ENCODE measurements at regions not wholly inside any gene's neighbourhood (a gene's known extent, or its start where the extent isn't known, plus 50 kb on each side); places are given as distances from the start of the nearest gene placed in this dataset.

GRCh38 chr18:57866355-57866754, 63.2 kb upstream of the ATP8B1 start:
- H3K4me2 ChIP-seq: no peak overlapping the region
- no peak overlapping the region for H2AFZ ChIP-seq

More at GRCh38 chr18:57866355-57866754, 63.2 kb upstream of the ATP8B1 start:
- H3K27me3 Mint-ChIP-seq (ENCODE audit: insufficient read depth, low read depth, poor library complexity): no peaks in the 10 kb centered on the region
- H3K27ac Mint-ChIP-seq: no peak overlapping the region
- no peaks in the 10 kb centered on the region for H3K4me1 Mint-ChIP-seq
- DNase-seq (ENCODE audit: low spot score): no peak
- no peak overlapping the region for H3K4me3 ChIP-seq
- no peak for ATAC-seq
- H3K36me3 Mint-ChIP-seq (ENCODE audit: low read depth): no peaks in the 10 kb centered on the region; the same call in 1 of the 3 replicates
- no peaks in the 10 kb centered on the region for H3K9me2 ChIP-seq (ENCODE audit: insufficient read depth)
- H3F3A ChIP-seq (replicated peaks; ENCODE audit: low read depth): no peaks in the 10 kb centered on the region
- peaks cover 4% of the 10 kb centered on the region; the same call in 2 of the 3 replicates for H3K9me3 Mint-ChIP-seq
- no peaks in the 10 kb centered on the region for H3K4me1 ChIP-seq (ENCODE audit: insufficient read depth)
- H3K36me3 ChIP-seq (ENCODE audit: insufficient read depth): no peaks in the 10 kb centered on the region
- H4K20me1 ChIP-seq (replicated peaks; ENCODE audit: insufficient read depth): no peaks in the 10 kb centered on the region
- H3K27ac ChIP-seq (ENCODE audit: low read depth): no peak overlapping the region
- no peaks in the 10 kb centered on the region for H3K79me2 ChIP-seq (replicated peaks; ENCODE audit: insufficient read depth)
- no peaks in the 10 kb centered on the region for H3K27me3 ChIP-seq (ENCODE audit: insufficient read depth)
- TF ChIP-seq CREB1 (CRISPR knock-in tag; IDR thresholded peaks at IDR 0.05; ENCODE audit: low read depth) (no peak), ZNF462 (CRISPR knock-in tag; IDR thresholded peaks at IDR 0.05) (no peak), EZH2phosphoT487 (IDR thresholded peaks at IDR 0.05; ENCODE audit: unreplicated experiment) (no peak), POLR2AphosphoS5 (IDR thresholded peaks at IDR 0.05; ENCODE audit: low read depth) (no peak)
- no peak overlapping the region for H3K4me3 Mint-ChIP-seq
